ENCODE measurements at regions not wholly inside any gene's neighbourhood (a gene's known extent, or its start where the extent isn't known, plus 50 kb on each side); places are given as distances from the start of the nearest gene placed in this dataset.

DNA sequence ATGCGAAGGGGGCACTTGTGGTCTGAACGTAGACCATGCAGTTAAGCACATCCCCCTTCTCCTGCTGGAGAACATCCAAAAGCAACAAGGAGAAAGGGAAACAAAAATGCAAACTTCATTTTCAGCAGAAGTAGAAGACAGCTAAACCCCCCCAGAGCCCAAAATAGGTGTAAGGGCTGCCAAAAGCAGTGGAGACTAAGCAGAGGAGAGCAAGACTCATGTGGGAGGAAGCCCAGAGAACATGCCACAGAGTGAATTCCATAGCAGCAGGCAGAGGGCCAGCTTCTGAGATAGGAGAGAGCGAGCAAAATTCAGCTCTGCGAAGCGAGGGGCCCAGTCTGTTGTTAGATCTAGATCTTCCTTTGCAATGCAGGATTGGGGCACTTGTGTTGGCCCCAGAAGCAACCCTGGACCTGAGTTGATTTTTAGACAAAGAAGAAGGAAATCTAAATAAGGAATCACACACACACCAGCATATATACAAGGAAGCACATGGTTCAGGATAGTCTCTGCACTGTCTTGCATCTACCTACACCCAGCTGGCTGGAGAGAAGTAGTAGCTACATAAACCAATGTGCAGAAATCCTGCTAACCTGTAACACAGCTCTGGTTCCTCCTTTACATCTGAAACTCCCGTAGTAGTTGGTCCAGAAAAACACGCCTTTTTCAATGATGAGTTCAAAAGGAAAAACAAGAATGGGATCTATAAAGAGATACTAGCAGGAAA, 199.6 kb downstream of the SPRY2 start:
- no peak for TF ChIP-seq CTCF (IDR thresholded peaks at IDR 0.05)
- TF ChIP-seq POLR2A (IDR thresholded peaks at IDR 0.05; ENCODE audit: low read depth), result no peak

Data from esophagus muscularis mucosa (tissue), 3 donors.